Bronchial epithelial cell (primary cell): ENCODE measurements at regions not wholly inside any gene's neighbourhood (a gene's known extent, or its start where the extent isn't known, plus 50 kb on each side); places are given as distances from the start of the nearest gene placed in this dataset.

Experiments used
- DNase-seq: peaks from one replicate; pipeline ENCODE4 v3.0.0-alpha.2; 2010; ENCODE audit warnings: low read depth
- FAIRE-seq: peaks from 2 replicates; lab custom pipeline; 2011; peaks lifted over from hg19 to GRCh38; lab: Jason Lieb, UNC
- H3K27me3 ChIP-seq: 2 replicates; pipeline ENCODE4 v1.5.1; 2011; ENCODE audit warnings: low read length; ENCODE audit not compliant: control insufficient read depth, insufficient read depth
- H3K36me3 ChIP-seq: 2 replicates; pipeline ENCODE4 v1.5.1; 2011; ENCODE audit warnings: low read length; ENCODE audit not compliant: control insufficient read depth, insufficient read depth
- H3K4me3 ChIP-seq: 2 replicates; pipeline ENCODE4 v1.5.1; 2011; ENCODE audit warnings: mild to moderate bottlenecking, low read depth, low read length, control low read depth
- TF ChIP-seq, protein P1 (sequence below): IDR thresholded peaks from 2 replicates; pipeline ENCODE4 v1.5.1; 2011; ENCODE audit warnings: mild to moderate bottlenecking, moderate library complexity, low read length, control low read depth, inconsistent platforms; ENCODE audit not compliant: insufficient read depth, severe bottlenecking

- Histone ChIP-seq H3K4me3 (no peak overlapping the region), H3K27me3 (no peaks in the 10 kb centered on the region), H3K36me3 (no peaks in the 10 kb centered on the region)
- FAIRE-seq (peak; percentile 86), DNase-seq (no peak)
- TF ChIP-seq, protein P1, sequence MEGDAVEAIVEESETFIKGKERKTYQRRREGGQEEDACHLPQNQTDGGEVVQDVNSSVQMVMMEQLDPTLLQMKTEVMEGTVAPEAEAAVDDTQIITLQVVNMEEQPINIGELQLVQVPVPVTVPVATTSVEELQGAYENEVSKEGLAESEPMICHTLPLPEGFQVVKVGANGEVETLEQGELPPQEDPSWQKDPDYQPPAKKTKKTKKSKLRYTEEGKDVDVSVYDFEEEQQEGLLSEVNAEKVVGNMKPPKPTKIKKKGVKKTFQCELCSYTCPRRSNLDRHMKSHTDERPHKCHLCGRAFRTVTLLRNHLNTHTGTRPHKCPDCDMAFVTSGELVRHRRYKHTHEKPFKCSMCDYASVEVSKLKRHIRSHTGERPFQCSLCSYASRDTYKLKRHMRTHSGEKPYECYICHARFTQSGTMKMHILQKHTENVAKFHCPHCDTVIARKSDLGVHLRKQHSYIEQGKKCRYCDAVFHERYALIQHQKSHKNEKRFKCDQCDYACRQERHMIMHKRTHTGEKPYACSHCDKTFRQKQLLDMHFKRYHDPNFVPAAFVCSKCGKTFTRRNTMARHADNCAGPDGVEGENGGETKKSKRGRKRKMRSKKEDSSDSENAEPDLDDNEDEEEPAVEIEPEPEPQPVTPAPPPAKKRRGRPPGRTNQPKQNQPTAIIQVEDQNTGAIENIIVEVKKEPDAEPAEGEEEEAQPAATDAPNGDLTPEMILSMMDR = no peak
These were observed 78.0 kb upstream of the CENPW start for GRCh38 chr6:126261792-126262421.

DNA sequence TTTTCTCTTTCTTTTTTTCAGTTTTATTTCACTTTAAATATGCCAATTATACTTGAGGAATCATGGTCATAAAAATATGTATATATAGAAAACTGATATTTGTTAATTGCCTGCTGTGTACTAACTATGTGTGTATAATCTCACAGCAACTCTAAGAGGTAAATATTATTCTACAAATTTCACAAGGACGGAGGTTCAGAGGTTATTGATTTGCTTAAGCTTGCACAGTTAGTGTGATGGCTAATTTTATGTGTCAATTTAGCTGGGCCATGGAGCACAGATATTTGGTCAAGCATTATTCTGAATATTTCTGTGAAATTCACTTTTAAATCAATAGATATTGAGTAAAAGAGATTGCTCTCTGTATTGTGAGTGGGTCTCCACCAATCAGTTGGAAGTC is 75.7 kb upstream of the CENPW start:
- DNase-seq (no peak), FAIRE-seq (no peak)
- H3K4me3 ChIP-seq = no peak overlapping the region
- no peaks in the 10 kb centered on the region for H3K36me3 ChIP-seq
- TF ChIP-seq, protein P1 = no peak
- no peaks in the 10 kb centered on the region for H3K27me3 ChIP-seq

DNA sequence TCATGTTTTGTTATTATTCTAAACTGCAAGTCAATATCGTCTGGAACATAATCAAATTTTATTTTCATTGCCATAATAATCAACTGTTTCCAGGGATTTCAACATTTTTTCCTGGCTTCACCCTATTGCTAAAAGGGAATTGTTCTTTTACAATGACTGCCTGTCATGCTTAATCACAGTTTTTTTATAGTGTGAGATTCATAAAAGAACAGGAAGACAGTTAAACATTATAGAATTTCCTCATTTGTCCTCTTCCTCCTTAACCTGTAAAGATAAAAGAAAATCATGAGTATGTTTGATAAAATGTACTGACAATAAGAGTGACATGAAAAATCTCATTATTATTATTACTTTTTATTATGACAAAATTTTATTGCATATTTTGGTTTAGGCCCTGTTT is 73.3 kb upstream of the CENPW start:
- FAIRE-seq = no peak
- Histone ChIP-seq H3K36me3 (no peaks in the 10 kb centered on the region), H3K4me3 (no peak overlapping the region), H3K27me3 (no peaks in the 10 kb centered on the region)
- TF ChIP-seq, protein P1 = no peak
- no peak for DNase-seq

- Histone ChIP-seq H3K36me3 (no peaks in the 10 kb centered on the region), H3K27me3 (no peaks in the 10 kb centered on the region), H3K4me3 (no peak overlapping the region)
- DNase-seq (no peak), FAIRE-seq (no peak)
- TF ChIP-seq, protein P1 = no peak
These were observed 72.3 kb upstream of the CENPW start for GRCh38 chr6:126267626-126268025.

DNA sequence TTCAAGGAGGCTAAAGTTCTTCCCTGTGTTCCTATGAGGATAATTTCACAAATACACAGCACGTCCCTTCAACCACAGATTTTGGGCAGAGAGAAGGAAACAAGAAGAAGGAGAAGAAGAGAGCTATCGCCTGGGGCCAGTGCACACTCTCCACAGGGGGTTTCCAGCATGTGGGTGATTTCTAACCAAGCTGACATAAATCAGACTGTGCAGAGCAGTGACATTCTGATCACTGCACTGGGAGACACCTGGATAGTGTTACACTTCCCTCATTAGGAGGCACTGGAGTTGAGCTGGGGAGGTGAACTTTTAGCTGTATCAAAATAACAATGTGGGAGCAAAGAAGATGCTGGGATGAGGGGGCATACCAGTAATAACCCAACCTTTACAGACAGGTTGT is 71.8 kb upstream of the CENPW start:
- no peaks in the 10 kb centered on the region for H3K27me3 ChIP-seq
- TF ChIP-seq, protein P1 = no peak
- no peak for DNase-seq
- H3K4me3 ChIP-seq = no peak overlapping the region
- no peaks in the 10 kb centered on the region for H3K36me3 ChIP-seq
- no peak for FAIRE-seq

GRCh38 chr6:126280287-126280686 is 59.6 kb upstream of the CENPW start:
- no peaks in the 10 kb centered on the region for H3K27me3 ChIP-seq
- no peak for FAIRE-seq
- no peak overlapping the region for H3K4me3 ChIP-seq
- H3K36me3 ChIP-seq = no peaks in the 10 kb centered on the region
- TF ChIP-seq, protein P1 = no peak
- DNase-seq = no peak
